KMS-11 (cell line): ENCODE measurements at regions not wholly inside any gene's neighbourhood (a gene's known extent, or its start where the extent isn't known, plus 50 kb on each side); places are given as distances from the start of the nearest gene placed in this dataset.

Source experiments
- H2AFZ ChIP-seq: fragments of 200-600 bp; sonication (generic); 2 replicates; pipeline ENCODE4 v1.6.1; 2016; ENCODE audit warnings: antibody characterized with exemption, mixed run types, low read depth
- H3K27ac ChIP-seq: fragments of 200-600 bp; sonication (generic); 2 replicates; pipeline ENCODE4 v1.6.1; 2016; ENCODE audit warnings: mild to moderate bottlenecking, mixed run types
- H3K27me3 ChIP-seq: fragments of 200-600 bp; sonication (generic); 2 replicates; pipeline ENCODE4 v1.6.1; 2017; ENCODE audit warnings: mild to moderate bottlenecking, low read depth, mixed run types, moderate library complexity; ENCODE audit not compliant: insufficient read depth
- H3K36me3 ChIP-seq: fragments of 200-600 bp; sonication (generic); 2 replicates; pipeline ENCODE4 v1.6.1; 2017; ENCODE audit warnings: mild to moderate bottlenecking, mixed run types; ENCODE audit not compliant: insufficient read depth
- H3K4me1 ChIP-seq: fragments of 200-600 bp; sonication (generic); 2 replicates; pipeline ENCODE4 v1.6.1; 2016; ENCODE audit warnings: mild to moderate bottlenecking, low read depth, mixed run types; ENCODE audit not compliant: poor library complexity, severe bottlenecking
- H3K4me2 ChIP-seq: fragments of 200-600 bp; sonication (generic); 2 replicates; pipeline ENCODE4 v1.7.0; 2016; ENCODE audit warnings: mild to moderate bottlenecking, mixed run types
- H3K4me3 ChIP-seq: fragments of 200-600 bp; sonication (generic); IDR thresholded peaks from 2 replicates; pipeline ENCODE4 v1.6.1; 2017; ENCODE audit warnings: low read depth, low read length, mixed read lengths; ENCODE audit not compliant: insufficient read depth
- H3K79me2 ChIP-seq: fragments of 200-600 bp; sonication (generic); 2 replicates; pipeline ENCODE4 v1.6.1; 2016; ENCODE audit warnings: low read depth, mixed run types; ENCODE audit not compliant: insufficient read depth
- H3K9ac ChIP-seq: fragments of 200-600 bp; sonication (generic); 2 replicates; pipeline ENCODE4 v1.6.1; 2016; ENCODE audit warnings: mild to moderate bottlenecking, mixed run types
- H4K20me1 ChIP-seq: fragments of 200-600 bp; sonication (generic); 2 replicates; pipeline ENCODE4 v1.6.1; 2016; ENCODE audit warnings: mild to moderate bottlenecking, mixed run types; ENCODE audit not compliant: insufficient read depth
- CTCF ChIP-seq: fragments of 200-600 bp; sonication (generic); conservative IDR thresholded peaks from 2 replicates; pipeline ENCODE4 v1.6.1; 2017; ENCODE audit warnings: low read depth, mild to moderate bottlenecking, antibody characterized with exemption, low read length, moderate library complexity, mixed read lengths

GRCh38 chr19:30778061-30778460 lies 405.9 kb downstream of the ZNF536 start:
- Histone ChIP-seq H3K9ac (no peak overlapping the region), H3K27me3 (no peaks in the 10 kb centered on the region), H3K4me1 (no peaks in the 10 kb centered on the region), H3K36me3 (no peaks in the 10 kb centered on the region), H3K4me3 (no peak overlapping the region), H3K79me2 (no peaks in the 10 kb centered on the region), H2AFZ (no peak overlapping the region), H3K27ac (no peak overlapping the region), H4K20me1 (no peaks in the 10 kb centered on the region), H3K4me2 (no peak overlapping the region)
- no peak for TF ChIP-seq CTCF

DNA sequence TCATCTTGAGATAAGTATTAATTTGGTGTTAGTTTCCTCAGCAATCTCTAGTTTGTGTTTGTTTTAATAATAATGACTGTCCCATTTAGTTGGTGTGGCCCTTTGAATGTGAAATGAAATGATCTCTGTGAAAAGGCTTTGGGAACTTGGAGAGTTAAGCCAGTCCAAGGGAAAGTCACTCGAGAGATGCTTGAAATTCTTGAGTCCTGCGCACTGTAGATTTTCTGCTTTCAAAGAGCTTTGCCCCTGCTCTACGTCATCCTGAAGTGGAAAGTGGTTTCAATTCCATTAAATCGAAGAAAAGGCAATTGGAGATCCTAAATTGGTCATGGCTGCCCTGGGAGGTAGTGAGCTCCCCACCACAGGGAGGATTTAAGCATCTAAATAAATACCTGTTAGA lies 403.8 kb downstream of the ZNF536 start:
- no peaks in the 10 kb centered on the region for H4K20me1 ChIP-seq
- H3K4me1 ChIP-seq: no peaks in the 10 kb centered on the region
- no peaks in the 10 kb centered on the region for H3K79me2 ChIP-seq

DNA sequence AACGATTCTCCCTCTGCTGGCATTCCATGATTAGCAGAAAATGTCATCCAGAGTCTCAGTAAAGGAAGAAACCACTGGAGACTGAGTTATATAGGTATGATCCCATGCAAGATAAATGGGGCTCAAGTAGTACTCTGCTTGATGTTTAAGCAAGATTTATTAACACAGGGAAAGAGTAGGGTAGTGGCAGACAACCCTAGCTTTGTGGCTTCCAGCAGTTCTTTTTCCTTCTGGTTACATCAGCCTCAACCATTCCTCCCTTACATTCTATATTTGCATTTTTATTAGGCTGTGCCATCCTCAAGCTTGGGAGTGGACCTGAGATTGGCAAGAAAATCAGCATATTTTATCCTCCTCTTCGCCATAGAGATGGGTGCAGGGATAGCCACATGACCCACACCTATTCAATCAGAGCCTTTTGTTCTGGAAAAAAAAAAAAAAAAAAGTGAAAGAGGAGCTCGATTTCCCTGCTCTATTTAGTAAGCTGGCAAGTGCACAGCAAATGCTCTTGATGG lies 402.1 kb downstream of the ZNF536 start:
- H3K79me2 ChIP-seq: no peaks in the 10 kb centered on the region
- TF ChIP-seq CTCF: no peak
- H3K36me3 ChIP-seq: no peaks in the 10 kb centered on the region
- H3K4me1 ChIP-seq: no peaks in the 10 kb centered on the region
- no peak overlapping the region for H3K4me3 ChIP-seq
- no peaks in the 10 kb centered on the region for H4K20me1 ChIP-seq
- no peak overlapping the region for H3K27ac ChIP-seq
- no peak overlapping the region for H3K4me2 ChIP-seq
- H3K27me3 ChIP-seq: no peaks in the 10 kb centered on the region
- no peak overlapping the region for H3K9ac ChIP-seq
- H2AFZ ChIP-seq: no peak overlapping the region

More for the DNA sequence above, 403.8 kb downstream of the ZNF536 start:
- Histone ChIP-seq H3K27ac (no peak overlapping the region), H3K27me3 (no peaks in the 10 kb centered on the region), H3K4me2 (no peak overlapping the region), H3K36me3 (no peaks in the 10 kb centered on the region), H3K4me3 (no peak overlapping the region), H2AFZ (no peak overlapping the region), H3K9ac (no peak overlapping the region)
- no peak for TF ChIP-seq CTCF

DNA sequence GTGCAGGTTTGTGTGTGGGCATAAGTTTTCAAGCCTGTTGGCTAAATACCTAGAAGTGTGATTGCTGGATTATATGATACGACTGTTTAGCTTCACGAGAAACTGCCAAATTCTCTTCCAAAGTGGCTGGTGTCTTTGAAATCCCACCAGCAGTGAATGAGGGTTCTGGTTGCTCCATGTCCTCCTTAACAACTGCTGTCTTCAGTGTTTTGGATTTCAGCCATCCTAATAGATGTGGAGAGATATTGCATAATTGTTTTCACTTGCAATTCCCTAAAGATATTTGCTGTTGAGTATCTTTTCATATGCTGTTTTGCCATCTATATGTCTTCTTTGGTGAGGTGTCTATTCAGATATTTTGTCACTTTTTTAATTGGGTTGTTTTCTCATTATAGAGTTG lies 390.5 kb downstream of the ZNF536 start:
- TF ChIP-seq CTCF: no peak
- H3K9ac ChIP-seq: no peak overlapping the region
- no peaks in the 10 kb centered on the region for H3K27me3 ChIP-seq
- no peak overlapping the region for H3K27ac ChIP-seq
- no peaks in the 10 kb centered on the region for H4K20me1 ChIP-seq
- H3K4me1 ChIP-seq: no peaks in the 10 kb centered on the region
- H2AFZ ChIP-seq: no peak overlapping the region
- H3K79me2 ChIP-seq: no peaks in the 10 kb centered on the region
- no peak overlapping the region for H3K4me2 ChIP-seq
- no peaks in the 10 kb centered on the region for H3K36me3 ChIP-seq
- no peak overlapping the region for H3K4me3 ChIP-seq
